Breast epithelium (tissue), 4 donors: ENCODE measurements at regions not wholly inside any gene's neighbourhood (a gene's known extent, or its start where the extent isn't known, plus 50 kb on each side); places are given as distances from the start of the nearest gene placed in this dataset.

Experiments
- DNase-seq, 2 donors: peaks; one replicate each; pipeline ENCODE4 v3.0.0-alpha.2; 2019; ENCODE audit warnings: low spot score in 2 of 2
- H3K27ac ChIP-seq, 2 donors: fragments of 200-600 bp; sonication (generic) in 1 of 2; one replicate each; pipeline ENCODE4 v1.5.1; 2016 to 2019; ENCODE audit warnings: mild to moderate bottlenecking in 1 of 2
- H3K27me3 ChIP-seq, 2 donors: fragments of 200-600 bp; sonication (generic) in 1 of 2; one replicate each; pipeline versions ENCODE4 v1.5.1 to v1.6.0; 2017 to 2019; ENCODE audit warnings: control low read depth in 1 of 2, mild to moderate bottlenecking in 1 of 2
- H3K36me3 ChIP-seq: fragments of 200-600 bp; one replicate; pipeline ENCODE4 v1.5.1; 2019
- H3K4me1 ChIP-seq, 2 donors: fragments of 200-600 bp; sonication (generic); one replicate each; pipeline ENCODE4 v1.5.1; 2016 to 2019; ENCODE audit warnings: control low read depth in 1 of 2
- H3K4me3 ChIP-seq, 3 donors: fragments of 200-600 bp; sonication (generic); 1 replicate in 2 of 3; 2 replicates in 1 of 3; pipeline ENCODE4 v1.5.1; 2016 to 2019; ENCODE audit warnings: mild to moderate bottlenecking in 3 of 3, moderate library complexity in 2 of 3
- H3K9me3 ChIP-seq, 2 donors: fragments of 200-600 bp; sonication (generic) in 1 of 2; one replicate each; pipeline ENCODE4 v1.5.1; 2016 to 2019; ENCODE audit warnings: control low read depth in 1 of 2
- POLR2A ChIP-seq: fragments of 450-650 bp; IDR thresholded peaks from one replicate; pipeline ENCODE4 v1.6.1; 2016; ENCODE audit warnings: antibody characterized with exemption, mild to moderate bottlenecking, moderate library complexity
- POLR2AphosphoS5 ChIP-seq, 3 donors: sonication (generic); formaldehyde crosslinking; IDR thresholded peaks; one replicate each; pipeline ENCODE4 v1.6.1; 2017; ENCODE audit warnings: antibody characterized with exemption in 3 of 3
- intact Hi-C: fragments of 100-400 bp; cut with DNase I; formaldehyde crosslinking; loops from one replicate; pipeline ENCODE4 v1.15.1; 2023; ENCODE audit warnings: low total_unique reads
- TF ChIP-seq, protein P1 (sequence below), 3 donors: fragments of 450-650 bp; IDR thresholded peaks; one replicate each; pipeline ENCODE4 v1.5.1; 2016 to 2017; ENCODE audit warnings: antibody characterized with exemption in 3 of 3, mild to moderate bottlenecking in 3 of 3, moderate library complexity in 3 of 3

- Histone ChIP-seq H3K27me3 (no peaks in the 10 kb centered on the region), H3K4me3 (no peak overlapping the region), H3K27ac (no peak overlapping the region), H3K4me1 (no peaks in the 10 kb centered on the region), H3K36me3 (no peaks in the 10 kb centered on the region), H3K9me3 (no peaks in the 10 kb centered on the region)
- intact Hi-C loops: no loop called here
- DNase-seq: peak in 1 of 2 donors; percentile 12
- TF ChIP-seq POLR2AphosphoS5 (IDR thresholded peaks at IDR 0.05) (no peak), POLR2A (no peak)
These were observed 94.2 kb upstream of the ALDH1A3 start for GRCh38 chr15:100785181-100786138.

GRCh38 chr15:100786139-100786531, 93.5 kb upstream of the ALDH1A3 start:
- H3K4me1 ChIP-seq: no peaks in the 10 kb centered on the region
- no peaks in the 10 kb centered on the region for H3K36me3 ChIP-seq
- TF ChIP-seq POLR2A: no peak
- no peak for TF ChIP-seq POLR2AphosphoS5 (IDR thresholded peaks at IDR 0.05)
- TF ChIP-seq, protein P1, sequence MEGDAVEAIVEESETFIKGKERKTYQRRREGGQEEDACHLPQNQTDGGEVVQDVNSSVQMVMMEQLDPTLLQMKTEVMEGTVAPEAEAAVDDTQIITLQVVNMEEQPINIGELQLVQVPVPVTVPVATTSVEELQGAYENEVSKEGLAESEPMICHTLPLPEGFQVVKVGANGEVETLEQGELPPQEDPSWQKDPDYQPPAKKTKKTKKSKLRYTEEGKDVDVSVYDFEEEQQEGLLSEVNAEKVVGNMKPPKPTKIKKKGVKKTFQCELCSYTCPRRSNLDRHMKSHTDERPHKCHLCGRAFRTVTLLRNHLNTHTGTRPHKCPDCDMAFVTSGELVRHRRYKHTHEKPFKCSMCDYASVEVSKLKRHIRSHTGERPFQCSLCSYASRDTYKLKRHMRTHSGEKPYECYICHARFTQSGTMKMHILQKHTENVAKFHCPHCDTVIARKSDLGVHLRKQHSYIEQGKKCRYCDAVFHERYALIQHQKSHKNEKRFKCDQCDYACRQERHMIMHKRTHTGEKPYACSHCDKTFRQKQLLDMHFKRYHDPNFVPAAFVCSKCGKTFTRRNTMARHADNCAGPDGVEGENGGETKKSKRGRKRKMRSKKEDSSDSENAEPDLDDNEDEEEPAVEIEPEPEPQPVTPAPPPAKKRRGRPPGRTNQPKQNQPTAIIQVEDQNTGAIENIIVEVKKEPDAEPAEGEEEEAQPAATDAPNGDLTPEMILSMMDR (IDR thresholded peaks at IDR 0.05): no peak
- no peak overlapping the region for H3K27ac ChIP-seq
- no peaks in the 10 kb centered on the region for H3K27me3 ChIP-seq
- no peak overlapping the region for H3K4me3 ChIP-seq
- intact Hi-C loops: no loop called here
- DNase-seq: no peak
- no peaks in the 10 kb centered on the region for H3K9me3 ChIP-seq

DNA sequence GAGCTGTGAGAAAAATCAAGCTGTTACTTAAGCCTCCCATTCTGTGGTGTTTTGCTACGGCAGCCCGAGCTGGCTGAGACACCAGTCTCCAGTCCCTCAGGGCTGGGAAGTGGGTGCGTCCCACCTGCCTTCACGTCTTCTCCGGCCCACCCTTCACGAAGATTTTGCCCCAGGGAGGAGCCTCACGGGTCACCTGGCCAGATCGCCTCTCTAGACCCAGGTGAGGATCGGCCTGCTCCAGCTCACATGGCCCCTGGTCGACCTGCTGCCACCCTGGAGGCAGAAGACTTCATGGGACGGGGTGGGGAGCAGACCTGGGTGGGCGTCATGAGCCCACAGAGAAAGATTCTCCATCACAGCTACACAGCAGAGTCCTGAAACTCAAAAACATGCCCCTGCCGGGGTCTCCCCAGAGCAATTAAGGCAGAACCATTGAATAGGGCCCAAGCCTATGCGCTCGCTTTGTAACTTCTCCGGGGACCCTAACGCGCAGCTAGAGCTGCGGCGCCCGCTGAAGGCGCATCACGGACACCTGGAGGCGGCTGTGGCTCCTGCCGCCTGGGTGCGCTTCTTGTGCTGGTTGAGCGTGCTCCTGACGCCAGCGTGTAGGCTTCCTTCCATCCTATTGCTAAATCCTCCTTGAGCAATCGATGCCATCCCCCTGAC, 92.6 kb upstream of the ALDH1A3 start:
- H3K36me3 ChIP-seq: no peaks in the 10 kb centered on the region
- H3K4me1 ChIP-seq: no peaks in the 10 kb centered on the region
- intact Hi-C loops: no loop called here
- H3K27me3 ChIP-seq: no peaks in the 10 kb centered on the region
- DNase-seq: peak in 1 of 2 donors; percentile 4
- no peak overlapping the region for H3K4me3 ChIP-seq
- no peak overlapping the region for H3K27ac ChIP-seq
- TF ChIP-seq, protein P1 (IDR thresholded peaks at IDR 0.05): no peak
- TF ChIP-seq POLR2A (no peak), POLR2AphosphoS5 (IDR thresholded peaks at IDR 0.05) (no peak)
- H3K9me3 ChIP-seq: no peaks in the 10 kb centered on the region

DNA sequence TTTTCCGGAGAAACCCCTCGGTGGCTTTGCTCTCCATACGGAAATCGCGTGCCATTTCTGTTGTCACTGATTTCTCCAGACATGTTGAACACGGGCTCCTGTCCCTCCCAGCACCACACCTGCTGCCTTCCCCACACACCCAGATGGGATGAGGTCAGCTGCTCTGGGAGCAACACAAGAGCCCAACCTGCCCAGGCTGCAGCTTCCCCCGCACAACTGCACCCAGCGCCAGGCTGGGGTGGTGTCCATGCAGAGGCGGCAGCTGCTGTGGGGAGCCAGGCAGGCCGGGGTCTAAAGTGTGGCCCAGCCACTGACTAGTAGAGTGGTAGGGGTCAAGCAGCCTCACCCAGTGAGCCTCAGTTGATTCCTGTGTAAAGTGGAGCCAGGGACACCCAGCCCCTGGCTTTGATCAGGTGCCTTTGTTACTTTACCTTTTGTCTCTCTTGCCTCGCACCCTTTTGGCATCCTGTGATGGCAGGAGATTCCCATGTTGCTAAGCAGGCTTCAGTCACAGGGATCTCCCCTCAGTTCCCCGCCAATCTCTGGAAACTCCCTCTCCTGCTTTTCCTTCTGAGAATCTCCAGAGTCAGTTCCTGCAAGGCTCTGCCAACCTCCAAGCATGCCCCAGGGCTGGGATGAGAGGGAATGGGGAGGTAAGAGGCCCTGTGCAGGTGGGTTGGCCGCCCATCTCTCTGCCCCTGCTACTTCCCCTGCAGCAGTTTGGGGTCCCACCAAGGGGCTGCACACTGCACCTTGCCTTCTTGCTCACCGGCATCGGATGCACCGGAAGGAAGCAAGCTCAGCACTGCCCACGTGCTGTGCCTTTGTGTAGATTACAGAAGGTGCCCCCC, 91.8 kb upstream of the ALDH1A3 start:
- no peaks in the 10 kb centered on the region for H3K4me1 ChIP-seq
- H3K9me3 ChIP-seq: no peaks in the 10 kb centered on the region
- no peak overlapping the region for H3K4me3 ChIP-seq
- H3K27me3 ChIP-seq: no peaks in the 10 kb centered on the region
- no peaks in the 10 kb centered on the region for H3K36me3 ChIP-seq
- DNase-seq: peak in 1 of 2 donors; percentile 10
- TF ChIP-seq POLR2AphosphoS5 (IDR thresholded peaks at IDR 0.05): no peak
- TF ChIP-seq, protein P1 (IDR thresholded peaks at IDR 0.05): no peak
- no peak for TF ChIP-seq POLR2A
- intact Hi-C loops: no loop called here
- H3K27ac ChIP-seq: no peak overlapping the region

DNA sequence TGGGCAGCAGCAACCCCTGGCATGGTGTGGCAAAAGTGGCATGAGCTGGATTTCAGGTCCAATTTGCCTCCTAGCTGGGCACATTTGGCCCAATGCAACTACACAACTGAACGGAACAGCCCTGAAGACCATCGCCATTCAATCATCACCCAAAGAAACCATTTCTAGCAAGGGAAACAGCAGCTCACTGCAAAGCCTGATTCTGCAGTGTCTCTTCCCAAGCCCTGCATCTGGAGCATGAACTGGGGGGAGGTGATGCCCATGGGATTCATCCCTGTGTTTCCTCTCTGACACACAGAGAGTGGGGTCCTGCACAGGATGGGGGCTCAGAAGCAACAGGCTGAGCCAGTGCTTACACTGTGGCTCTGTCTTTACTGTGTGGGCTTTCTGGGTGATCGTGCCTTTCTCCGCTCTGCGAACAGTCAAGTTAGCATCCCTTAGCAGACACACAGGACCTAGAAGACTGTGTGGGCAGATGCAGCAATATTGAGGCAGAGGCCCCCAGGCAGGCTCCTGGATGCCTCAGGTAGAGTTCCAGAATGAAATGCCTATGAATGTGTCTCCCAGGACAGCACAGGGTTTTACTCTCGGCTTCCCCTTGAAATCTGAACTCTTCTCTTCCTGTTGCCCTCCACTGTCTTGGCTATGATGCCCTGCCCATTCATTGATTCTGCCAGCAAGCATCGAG, 91.1 kb upstream of the ALDH1A3 start:
- intact Hi-C loops: no loop called here
- TF ChIP-seq POLR2A (no peak), POLR2AphosphoS5 (IDR thresholded peaks at IDR 0.05) (no peak)
- TF ChIP-seq, protein P1 (IDR thresholded peaks at IDR 0.05): no peak
- Histone ChIP-seq H3K36me3 (no peaks in the 10 kb centered on the region), H3K9me3 (no peaks in the 10 kb centered on the region), H3K4me3 (no peak overlapping the region), H3K27ac (no peak overlapping the region), H3K4me1 (no peaks in the 10 kb centered on the region), H3K27me3 (no peaks in the 10 kb centered on the region)
- DNase-seq: peak in 1 of 2 donors; percentile 5
